B cell (primary cell): ENCODE measurements at regions not wholly inside any gene's neighbourhood (a gene's known extent, or its start where the extent isn't known, plus 50 kb on each side); places are given as distances from the start of the nearest gene placed in this dataset.

ENCODE experiments used
- ATAC-seq: fragments of 200-7000 bp; cut with Tn5 transposase; one replicate; pipeline ENCODE4 v1.10.0; 2021; ENCODE audit warnings: low read depth, mild to moderate bottlenecking, moderate number of reproducible peaks, moderate library complexity
- CTCF ChIA-PET: fragments of 350-600 bp; sonication (Branson Sonifier 250); formaldehyde crosslinking; loops from one replicate; lab custom pipeline; 2021; ENCODE audit warnings: antibody characterized with exemption, inconsistent platforms; lab: Charles Lee
- POLR2A ChIA-PET: fragments of 350-600 bp; sonication (Branson Sonifier 250); formaldehyde crosslinking; loops from one replicate; lab custom pipeline; 2021; ENCODE audit warnings: antibody characterized with exemption; lab: Charles Lee
- DNase-seq: peaks from one replicate; pipeline ENCODE4 v3.0.0; 2013
- H2AFZ ChIP-seq: 2 replicates; pipeline ENCODE4 v1.6.1; 2012; ENCODE audit warnings: mild to moderate bottlenecking, low read depth, low read length; ENCODE audit not compliant: insufficient read depth, poor library complexity, severe bottlenecking
- H3K27ac ChIP-seq, 2 donors: 1 replicate in 1 of 2; 2 replicates in 1 of 2; pipeline ENCODE4 v1.5.1; 2012 to 2013; ENCODE audit warnings: low read length in 2 of 2, mild to moderate bottlenecking in 2 of 2, moderate library complexity in 1 of 2
- H3K27me3 ChIP-seq, 4 experiments: fragments of 200-600 bp in 1 of 4; sonication (generic) in 1 of 4; replicated peaks in 1 of 4; 1 replicate in 2 of 4; 2 replicates in 2 of 4; pipeline versions ENCODE4 v1.6.1 to v1.7.0; 2013 to 2016; ENCODE audit warnings: low read length in 3 of 4, mild to moderate bottlenecking in 2 of 4, mixed read lengths in 1 of 4, moderate library complexity in 1 of 4; ENCODE audit not compliant: insufficient read depth in 4 of 4, control insufficient read depth in 3 of 4; ENCODE audit errors: control extremely low read depth in 1 of 4
- H3K36me3 ChIP-seq, 2 experiments: replicated peaks in 1 of 2; 1 replicate in 1 of 2; 2 replicates in 1 of 2; pipeline versions ENCODE4 v1.6.1 to v1.7.1; 2013; ENCODE audit warnings: low read length in 1 of 2; ENCODE audit not compliant: insufficient read depth in 2 of 2, control insufficient read depth in 1 of 2; ENCODE audit errors: control extremely low read depth in 1 of 2, extremely low read depth in 1 of 2
- H3K4me1 ChIP-seq, 2 donors: fragments of 200-600 bp in 1 of 2; sonication (generic) in 1 of 2; 1 replicate in 1 of 2; 2 replicates in 1 of 2; pipeline versions ENCODE4 v1.5.1 to v1.6.1; 2013 to 2017; ENCODE audit warnings: low read length in 2 of 2; ENCODE audit not compliant: control insufficient read depth in 2 of 2, insufficient read depth in 2 of 2
- H3K4me2 ChIP-seq: replicated peaks from 2 replicates; pipeline ENCODE3; 2012; ENCODE audit warnings: mild to moderate bottlenecking, low read depth, low read length; ENCODE audit not compliant: poor library complexity, severe bottlenecking
- H3K4me3 ChIP-seq, 5 experiments: fragments of 200-600 bp in 1 of 5; sonication (generic) in 1 of 5; 1 replicate in 3 of 5; 2 replicates in 2 of 5; pipeline versions ENCODE4 v1.5.1 to v1.7.0; 2011 to 2016; ENCODE audit warnings: low read length in 4 of 5, mild to moderate bottlenecking in 4 of 5, low read depth in 2 of 5, control low read depth in 1 of 5, moderate library complexity in 1 of 5; ENCODE audit not compliant: insufficient read depth in 1 of 5; ENCODE audit errors: control extremely low read depth in 1 of 5, extremely low read depth in 1 of 5
- H3K79me2 ChIP-seq: fragments of 200-600 bp; sonication (generic); one replicate; pipeline ENCODE4 v1.6.0; 2016; ENCODE audit warnings: low read length; ENCODE audit not compliant: control insufficient read depth, insufficient read depth
- H3K9ac ChIP-seq: fragments of 200-600 bp; sonication (generic); 2 replicates; pipeline ENCODE4 v1.6.1; 2017; ENCODE audit warnings: mild to moderate bottlenecking, low read length, moderate library complexity
- H3K9me3 ChIP-seq, 3 donors: one replicate each; pipeline versions ENCODE4 v1.6.1 to v1.7.1; 2013; ENCODE audit warnings: low read length in 2 of 3; ENCODE audit not compliant: control insufficient read depth in 2 of 3, insufficient read depth in 1 of 3; ENCODE audit errors: control extremely low read depth in 1 of 3
- H4K20me1 ChIP-seq: 2 replicates; pipeline ENCODE4 v1.6.0; 2012; ENCODE audit warnings: mild to moderate bottlenecking, low read length; ENCODE audit not compliant: insufficient read depth, control insufficient read depth, poor library complexity, severe bottlenecking
- H3K27ac Mint-ChIP-seq: one replicate; pipeline ENCODE4 v1.8.0; 2021; ENCODE audit warnings: mixed read lengths
- H3K27me3 Mint-ChIP-seq: one replicate; pipeline ENCODE4 v1.8.0; 2021; ENCODE audit warnings: mixed read lengths
- H3K4me1 Mint-ChIP-seq: one replicate; pipeline ENCODE4 v1.8.0; 2021; ENCODE audit warnings: mixed read lengths
- H3K4me3 Mint-ChIP-seq: one replicate; pipeline ENCODE4 v1.8.0; 2021; ENCODE audit warnings: mixed read lengths
- H3K9me3 Mint-ChIP-seq: one replicate; pipeline ENCODE4 v1.8.0; 2022; ENCODE audit warnings: mixed read lengths; ENCODE audit not compliant: insufficient read depth
- CTCF ChIP-seq: fragments of 200-600 bp; IDR thresholded peaks from one replicate; pipeline ENCODE4 v1.8.0; 2022; ENCODE audit warnings: antibody characterized with exemption, mild to moderate bottlenecking
- EZH2 ChIP-seq: IDR thresholded peaks from 2 replicates; pipeline ENCODE4 v1.6.1; 2012; ENCODE audit warnings: borderline replicate concordance, low read depth, mild to moderate bottlenecking, moderate library complexity, low read length; ENCODE audit not compliant: insufficient read depth, poor library complexity, severe bottlenecking
- WGBS: methylation state at CpG from one replicate; pipeline ENCODE4 v1.1.5; 2013; ENCODE audit warnings: missing lambda C conversion rate; ENCODE audit not compliant: insufficient coverage; 5-methylcytosine and 5-hydroxymethylcytosine counted together
- intact Hi-C: fragments of 100-400 bp; cut with micrococcal nuclease; formaldehyde crosslinking; loops from one replicate; pipeline ENCODE4 v1.10.0; 2022

GRCh38 chr10:8352171-8353075 lies 297.9 kb downstream of the GATA3 start:
- no peak for ATAC-seq
- H3K4me3 ChIP-seq: no peak overlapping the region
- WGBS: 92% methylated on average over 3 of the region's 10 CpGs
- H3K79me2 ChIP-seq: no peaks in the 10 kb centered on the region
- no peak overlapping the region for H3K27ac ChIP-seq
- H4K20me1 ChIP-seq: no peaks in the 10 kb centered on the region
- TF ChIP-seq CTCF: no peak
- H3K27me3 Mint-ChIP-seq: no peaks in the 10 kb centered on the region
- no peak overlapping the region for H3K4me3 Mint-ChIP-seq
- CTCF ChIA-PET: interaction anchor here (1.0 kb wide), 1 partner anchor 12 kb away, joined by 3 read pairs; no protein-coding TSS in a partner anchor
- H3K4me1 Mint-ChIP-seq: no peaks in the 10 kb centered on the region
- peaks cover 0 to 2% (median 0%) of the 10 kb centered on the region in 3 donors for H3K9me3 ChIP-seq
- DNase-seq: no peak
- H3K4me1 ChIP-seq: no peaks in the 10 kb centered on the region
- H3K9ac ChIP-seq: no peak overlapping the region
- H3K27me3 ChIP-seq: no peaks in the 10 kb centered on the region
- no peak overlapping the region for H3K27ac Mint-ChIP-seq
- no peaks in the 10 kb centered on the region for H3K36me3 ChIP-seq
- POLR2A ChIA-PET: no interaction called here
- H3K4me2 ChIP-seq: no peak overlapping the region
- no peak overlapping the region for H2AFZ ChIP-seq
- intact Hi-C loops: no loop called here
- peaks cover 4% of the 10 kb centered on the region for H3K9me3 Mint-ChIP-seq

- H4K20me1 ChIP-seq: no peaks in the 10 kb centered on the region
- no peaks in the 10 kb centered on the region for H3K36me3 ChIP-seq
- no peaks in the 10 kb centered on the region for H3K4me1 ChIP-seq
- Mint-ChIP-seq H3K27ac (no peak overlapping the region), H3K27me3 (no peaks in the 10 kb centered on the region), H3K9me3 (no peaks in the 10 kb centered on the region), H3K4me3 (no peak overlapping the region), H3K4me1 (no peaks in the 10 kb centered on the region)
- ATAC-seq (no peak), DNase-seq (no peak)
- no peak overlapping the region for H2AFZ ChIP-seq
- ChIA-PET CTCF (no interaction called here), POLR2A (no interaction called here)
- H3K27me3 ChIP-seq: no peaks in the 10 kb centered on the region
- no peak overlapping the region for H3K9ac ChIP-seq
- H3K79me2 ChIP-seq: no peaks in the 10 kb centered on the region
- intact Hi-C loops: no loop called here
- TF ChIP-seq CTCF (no peak), EZH2 (no peak)
- no peak overlapping the region for H3K4me3 ChIP-seq
- H3K4me2 ChIP-seq: no peak overlapping the region
- H3K9me3 ChIP-seq: peaks cover 0 to 2% (median 0%) of the 10 kb centered on the region in 3 donors
- WGBS: 92% methylated on average over 2 of the region's 2 CpGs
- no peak overlapping the region for H3K27ac ChIP-seq
Measured at GRCh38 chr10:8356283-8356682, 301.8 kb downstream of the GATA3 start.
